NCI-H510A treated with DMSO at 0.1 percent for 48 hours (cell line): ENCODE measurements at regions not wholly inside any gene's neighbourhood (a gene's known extent, or its start where the extent isn't known, plus 50 kb on each side); places are given as distances from the start of the nearest gene placed in this dataset.

ENCODE experiments used
- DNase-seq: peaks from one replicate; lab custom pipeline; 2025; lab: John Stamatoyannopoulos, UW

DNA sequence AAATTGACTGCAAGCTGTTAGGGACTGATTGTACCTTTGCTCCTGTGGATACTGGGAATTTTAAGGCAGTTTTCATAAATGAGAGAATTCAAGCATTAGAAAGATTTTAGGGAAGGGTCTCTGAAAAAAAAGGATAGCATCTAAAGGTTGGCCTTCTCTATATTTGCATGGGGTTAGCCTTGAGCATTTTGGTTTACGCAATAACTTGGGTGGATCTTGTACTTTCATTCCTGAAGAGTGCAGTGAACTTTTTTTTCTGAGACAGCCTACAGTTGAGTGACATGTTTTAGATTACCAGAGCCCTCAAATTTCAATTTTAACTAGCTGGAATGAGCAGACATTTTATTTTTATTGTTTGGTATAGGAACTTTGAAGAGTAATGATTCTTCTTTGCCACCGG is 91.6 kb upstream of the NR3C1 start:
- no peak for DNase-seq

- DNase-seq = no peak
These were observed 91.1 kb upstream of the NR3C1 start for GRCh38 chr5:143494595-143494994.

- DNase-seq = no peak
These were observed 90.7 kb upstream of the NR3C1 start for GRCh38 chr5:143494162-143494561.

DNA sequence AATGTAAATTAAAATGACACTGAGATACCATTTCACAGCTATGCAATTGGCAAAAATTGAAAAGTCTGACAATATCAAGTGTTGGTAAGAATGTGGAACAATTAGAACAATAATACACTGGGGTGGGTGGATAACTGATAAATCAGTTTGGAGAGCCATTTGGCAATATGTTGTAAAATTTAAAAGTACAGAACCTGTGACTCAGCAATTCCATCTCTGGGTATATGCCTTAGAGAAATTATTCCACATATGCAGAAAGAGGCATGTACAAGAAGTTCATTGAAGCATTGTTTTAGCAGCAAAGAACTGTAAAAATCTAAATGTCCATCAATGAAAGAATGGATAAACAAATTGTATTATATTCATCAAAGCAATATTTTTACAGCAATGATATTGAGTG is 89.3 kb upstream of the NR3C1 start:
- no peak for DNase-seq

- no peak for DNase-seq
These were observed 88.2 kb upstream of the NR3C1 start for GRCh38 chr5:143491646-143492045.

DNA sequence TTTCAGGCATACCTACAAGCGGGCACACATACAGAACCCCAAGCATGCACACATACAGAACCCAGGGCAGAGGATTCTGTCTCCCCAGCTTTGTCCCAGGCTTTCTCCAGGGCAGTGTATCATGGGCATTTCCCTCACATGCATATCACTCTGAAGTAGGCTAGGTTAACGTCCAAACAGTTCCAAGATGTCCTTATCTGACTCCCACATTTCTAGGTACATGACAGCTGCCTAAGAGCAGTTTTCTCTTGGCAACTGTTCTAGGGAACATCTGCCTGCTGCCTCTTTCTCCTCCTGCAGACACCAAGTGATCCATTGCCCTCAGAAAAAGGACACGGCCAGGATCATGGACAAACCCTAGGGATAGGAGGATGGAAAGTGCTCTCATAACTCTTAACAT is 84.9 kb upstream of the NR3C1 start:
- no peak for DNase-seq

- DNase-seq = no peak
These were observed 81.1 kb upstream of the NR3C1 start for GRCh38 chr5:143484601-143485000.

DNA sequence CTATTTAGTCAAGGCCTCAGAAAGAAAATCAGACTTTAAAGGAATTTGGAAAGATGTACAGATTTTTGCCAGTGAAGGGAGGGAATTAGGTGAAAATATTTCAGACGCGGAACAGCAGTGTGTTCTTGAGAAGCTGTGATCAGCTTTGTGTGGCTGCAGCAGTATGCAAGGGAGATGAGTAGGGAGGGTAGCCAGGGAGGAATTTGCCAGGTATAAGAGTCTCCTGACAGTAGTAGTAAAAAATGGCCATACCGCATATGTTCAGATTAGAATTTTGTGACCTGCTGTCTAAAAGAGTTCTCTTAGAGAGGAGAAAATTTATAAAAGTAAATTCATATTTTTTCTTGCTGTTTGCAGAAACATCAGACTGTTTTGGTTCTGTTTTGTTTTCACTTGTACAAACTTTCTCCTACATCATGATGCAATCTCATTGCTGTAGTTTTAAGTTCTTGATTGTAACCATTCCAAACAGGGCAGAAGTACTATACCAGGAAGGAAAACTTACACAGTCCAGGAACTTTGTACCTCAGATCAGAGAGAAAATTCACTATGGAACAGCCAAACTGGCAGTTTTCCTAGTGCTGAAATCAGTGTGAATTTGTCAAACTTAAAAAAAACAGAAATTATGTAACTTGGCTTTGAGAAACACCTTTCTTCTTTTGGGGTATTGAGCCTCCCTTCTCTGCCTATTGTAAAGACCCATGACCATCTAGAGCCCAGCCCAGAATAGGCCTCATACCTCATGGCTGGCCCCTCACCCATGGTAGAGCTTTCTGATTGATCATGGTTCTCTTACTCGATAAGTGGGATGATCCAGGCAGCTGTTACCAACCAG is 78.4 kb upstream of the NR3C1 start:
- DNase-seq = no peak

DNA sequence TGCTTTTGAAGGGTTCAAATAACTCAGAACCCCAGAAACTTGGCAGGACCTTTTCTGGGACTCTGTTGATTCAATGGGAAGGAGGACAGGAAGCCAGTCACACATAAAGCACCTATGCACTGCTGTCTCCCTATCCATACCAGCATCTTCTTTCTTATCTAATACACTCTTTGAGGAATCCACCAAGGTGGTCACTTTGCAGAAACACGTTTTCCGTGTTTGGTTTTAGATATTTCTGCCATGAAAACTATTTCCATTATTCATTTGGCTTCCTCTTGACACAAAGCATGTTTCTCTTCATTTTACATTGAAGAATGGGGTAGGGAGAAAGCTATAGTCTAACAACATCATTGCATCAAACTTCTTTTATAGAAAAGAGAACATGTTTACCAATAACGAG is 76.5 kb upstream of the NR3C1 start:
- no peak for DNase-seq

GRCh38 chr5:143479394-143479793 is 75.9 kb upstream of the NR3C1 start:
- DNase-seq = no peak

- no peak for DNase-seq
These were observed 73.2 kb upstream of the NR3C1 start for GRCh38 chr5:143476601-143477211.

DNA sequence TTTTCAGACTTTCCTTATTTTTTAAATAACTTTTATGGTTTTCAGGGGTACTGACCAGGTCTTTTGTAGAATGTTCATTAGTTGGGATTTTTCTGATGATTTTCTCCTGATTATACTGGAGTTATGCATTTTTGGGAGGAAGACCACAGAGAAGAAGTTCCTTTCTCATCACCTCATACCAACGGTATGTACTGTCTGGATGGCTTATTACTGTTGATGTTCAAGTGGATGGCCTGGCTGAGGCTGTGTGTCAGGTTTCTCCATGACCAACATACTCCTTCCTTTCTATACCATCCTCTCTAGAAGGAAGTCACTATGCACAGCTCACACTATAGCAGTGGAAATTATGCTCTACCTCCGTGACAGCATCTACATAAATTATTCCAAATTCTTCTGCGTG is 71.1 kb upstream of the NR3C1 start:
- DNase-seq = no peak

- no peak for DNase-seq
These were observed 70.0 kb upstream of the NR3C1 start for GRCh38 chr5:143473481-143473880.

GRCh38 chr5:143472576-143472975 is 69.1 kb upstream of the NR3C1 start:
- no peak for DNase-seq

DNA sequence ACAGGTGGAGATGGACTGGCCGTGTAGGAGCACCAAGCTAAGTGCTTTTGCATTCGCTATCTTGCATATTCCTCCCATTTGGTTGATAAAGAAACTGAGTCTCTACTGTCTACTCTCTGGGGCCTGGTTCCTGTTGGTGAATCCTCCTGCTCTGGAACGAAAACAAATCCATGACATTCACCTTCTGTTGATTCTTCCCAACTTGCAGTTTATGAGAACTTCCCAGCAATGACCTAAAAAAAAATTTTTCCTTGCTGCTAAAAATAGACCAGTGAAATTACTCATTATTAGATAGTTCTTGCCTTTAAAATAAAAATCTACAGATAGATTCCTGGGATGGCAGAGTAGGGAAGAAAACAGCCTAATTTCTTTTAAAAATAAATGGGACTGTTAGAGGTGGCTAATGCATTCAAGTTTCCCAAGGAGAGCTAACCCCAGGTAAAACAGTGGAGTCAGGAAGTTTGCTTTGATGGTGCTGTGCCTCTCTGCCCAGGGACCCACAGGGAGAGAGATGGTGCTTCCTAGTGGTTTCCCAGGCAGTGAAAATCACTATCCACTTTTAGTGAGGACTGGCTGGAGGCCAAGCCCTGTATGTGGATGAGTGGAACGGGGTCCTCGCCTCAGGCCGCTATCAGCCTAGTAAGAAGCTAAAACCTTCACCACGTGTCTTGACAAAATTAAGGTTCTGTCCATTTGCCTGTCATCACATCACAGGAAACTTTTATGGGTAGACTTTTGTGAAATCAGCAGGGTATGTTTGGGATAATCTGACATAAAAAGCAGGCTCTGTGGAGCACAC is 68.4 kb upstream of the NR3C1 start:
- DNase-seq = no peak

GRCh38 chr5:143471041-143471509 is 67.6 kb upstream of the NR3C1 start:
- DNase-seq = no peak

- no peak for DNase-seq
These were observed 66.6 kb upstream of the NR3C1 start for GRCh38 chr5:143470120-143470519.

- no peak for DNase-seq
These were observed 65.6 kb upstream of the NR3C1 start for GRCh38 chr5:143469125-143469524.

DNA sequence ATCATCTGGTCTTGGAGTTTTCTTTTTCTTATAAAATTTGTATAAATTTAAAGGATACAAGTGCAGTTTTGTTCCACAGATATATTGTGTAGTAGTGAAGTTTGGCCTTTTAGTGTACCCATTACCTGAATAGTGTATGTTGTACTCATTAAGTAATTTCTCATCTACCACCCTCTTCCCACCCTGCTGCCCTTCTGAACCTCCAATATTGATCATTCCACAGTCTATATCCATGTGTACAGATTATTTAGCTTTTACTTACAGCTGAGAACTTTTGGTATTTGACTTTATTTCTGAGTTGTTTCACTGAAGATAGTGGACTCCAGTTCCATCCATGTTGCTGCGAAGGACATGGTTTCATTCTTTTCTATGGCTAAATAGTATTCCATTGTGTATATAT is 63.1 kb upstream of the NR3C1 start:
- no peak for DNase-seq

DNA sequence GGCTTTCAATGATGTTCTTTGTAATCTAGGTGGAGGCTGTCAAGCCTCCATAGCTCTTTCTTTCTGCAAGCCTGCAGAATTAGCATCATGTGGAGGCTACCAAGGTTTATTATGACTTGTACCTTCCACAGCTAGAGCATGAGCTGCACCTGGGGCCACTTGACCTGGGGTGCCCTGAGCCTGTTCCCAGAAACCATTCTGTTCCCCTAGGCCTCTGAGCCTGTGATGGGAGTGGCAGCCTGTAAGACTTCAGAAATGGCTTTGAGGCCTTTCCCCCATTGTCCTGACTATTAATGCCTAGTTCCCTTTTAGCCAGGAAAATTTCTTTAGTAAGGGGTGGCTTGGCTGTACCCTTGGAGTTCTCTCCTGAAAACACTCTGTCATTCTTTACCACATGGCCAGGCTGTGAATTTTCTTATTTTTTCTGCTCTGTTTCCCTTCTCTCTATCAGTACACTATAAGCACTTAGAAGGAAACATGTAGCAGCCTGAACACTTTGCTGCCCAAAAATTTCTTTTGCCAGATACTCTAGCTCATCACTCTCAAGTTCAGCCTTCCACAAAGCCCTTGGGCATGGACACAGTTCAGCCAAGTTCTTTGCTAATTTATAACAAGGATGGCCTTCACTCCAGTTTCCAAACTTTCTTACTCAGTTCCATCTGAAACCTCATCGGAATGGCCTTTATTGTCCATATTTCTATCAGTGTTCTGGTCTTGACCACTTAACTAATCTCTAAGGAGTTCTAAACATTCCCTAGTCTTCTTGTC is 61.4 kb upstream of the NR3C1 start:
- DNase-seq = no peak

GRCh38 chr5:143462431-143462830 is 58.9 kb upstream of the NR3C1 start:
- DNase-seq = no peak

- DNase-seq = no peak
These were observed 55.9 kb upstream of the NR3C1 start for GRCh38 chr5:143459433-143459832.
